Heart left ventricle (tissue), 16 donors: ENCODE measurements at regions not wholly inside any gene's neighbourhood (a gene's known extent, or its start where the extent isn't known, plus 50 kb on each side); places are given as distances from the start of the nearest gene placed in this dataset.

Experiments used
- ATAC-seq, 4 donors: fragments of 200-7000 bp; cut with Tn5 transposase; one replicate each; pipeline ENCODE4 v1.9.1; 2020 to 2022; ENCODE audit warnings: moderate library complexity in 4 of 4, mild to moderate bottlenecking in 3 of 4, moderate number of reproducible peaks in 1 of 4
- DNase-seq, 5 donors: peaks; one replicate each; pipeline ENCODE4 v3.0.0-alpha.2; 2020
- H3K27ac ChIP-seq, 12 donors: fragments of 200-600 bp; sonication (generic) in 4 of 12; one replicate each; pipeline versions ENCODE4 v1.5.0 to v1.8.0; 2016 to 2022; ENCODE audit warnings: mild to moderate bottlenecking in 2 of 12
- H3K27me3 ChIP-seq, 9 donors: fragments of 200-600 bp; sonication (generic) in 2 of 9; one replicate each; pipeline versions ENCODE4 v1.5.1 to v1.8.0; 2016 to 2022; ENCODE audit warnings: mild to moderate bottlenecking in 3 of 9
- H3K36me3 ChIP-seq, 9 donors: fragments of 200-600 bp; sonication (generic) in 2 of 9; one replicate each; pipeline versions ENCODE4 v1.5.0 to v1.8.0; 2018 to 2022; ENCODE audit warnings: mild to moderate bottlenecking in 2 of 9
- H3K4me1 ChIP-seq, 12 donors: fragments of 200-600 bp; sonication (generic) in 4 of 12; one replicate each; pipeline versions ENCODE4 v1.5.0 to v1.8.0; 2016 to 2022; ENCODE audit warnings: mild to moderate bottlenecking in 3 of 12
- H3K4me3 ChIP-seq, 12 donors: fragments of 200-600 bp; sonication (generic) in 4 of 12; one replicate each; pipeline versions ENCODE4 v1.5.0 to v1.8.0; 2017 to 2022; ENCODE audit warnings: mild to moderate bottlenecking in 9 of 12, moderate library complexity in 4 of 12
- H3K9me3 ChIP-seq, 12 donors: fragments of 200-600 bp; sonication (generic) in 4 of 12; one replicate each; pipeline versions ENCODE4 v1.5.0 to v1.8.0; 2016 to 2022; ENCODE audit warnings: mild to moderate bottlenecking in 1 of 12
- POLR2A ChIP-seq, 2 donors: fragments of 450-650 bp; IDR thresholded peaks; one replicate each; pipeline ENCODE4 v1.6.1; 2017; ENCODE audit warnings: antibody characterized with exemption in 2 of 2, mild to moderate bottlenecking in 2 of 2, moderate library complexity in 2 of 2
- WGBS, 4 donors: extraction: QIAGEN DNeasy Blood & Tissue Kit in 2 of 4; methylation state at CpG; one replicate each; pipeline versions ENCODE4 v1.1.5 to v1.1.7; 2013 to 2018; 5-methylcytosine and 5-hydroxymethylcytosine counted together
- intact Hi-C, 10 donors: fragments of 100-400 bp; cut with DNase I; formaldehyde crosslinking; loops; one replicate each; pipeline versions ENCODE4 v1.11.1 to v1.14.2; 2022
- TF ChIP-seq, protein P1 (sequence below), 12 donors: fragments of 200-600 bp; sonication (generic) in 4 of 12; IDR thresholded peaks; one replicate each; pipeline versions ENCODE4 v1.5.0 to v1.8.0; 2018 to 2022; ENCODE audit warnings: antibody characterized with exemption in 12 of 12, mild to moderate bottlenecking in 5 of 12
- donor health status: ischemic (EF 13 %, LVEDD 7.1; RV severe dilation, severe dysfunction).
- donor health status: healthy with polysubstance abuse.
- donor health status: DM: no; HTN: yes; CAD: no.
- donor health status: DM: no; HTN: no; CAD: no.
- donor health status: ischemic (EF 25% LVEDD 6.9; RV normal size, moderate dysfunction).
- donor health status: ischemic (EF 25% LVEDD 5.7; RV mildly dilated, moderate dysfunction).
- donor health status: healthy.
- donor health status: DM: yes; HTN: yes; CAD: no.
- donor health status: ischemic (EF 35%, LVEDD 5.7; RV mildly dilated, moderate dysfunction).
- donor health status: nonischemic (EF 11% LVEDD 7.7; RV severe dilation, severe dysfunction).
- donor health status: DM: yes; HTN: yes; CAD: no.
- donor health status: PGD.
- donor health status: ischemic (EF 29% LVEDD 5.4; RV normal size, mild dysfunction).
- donor health status: nonischemic (EF 23%, LVEDD 6.1; RV moderate dilation, normal function).

DNA sequence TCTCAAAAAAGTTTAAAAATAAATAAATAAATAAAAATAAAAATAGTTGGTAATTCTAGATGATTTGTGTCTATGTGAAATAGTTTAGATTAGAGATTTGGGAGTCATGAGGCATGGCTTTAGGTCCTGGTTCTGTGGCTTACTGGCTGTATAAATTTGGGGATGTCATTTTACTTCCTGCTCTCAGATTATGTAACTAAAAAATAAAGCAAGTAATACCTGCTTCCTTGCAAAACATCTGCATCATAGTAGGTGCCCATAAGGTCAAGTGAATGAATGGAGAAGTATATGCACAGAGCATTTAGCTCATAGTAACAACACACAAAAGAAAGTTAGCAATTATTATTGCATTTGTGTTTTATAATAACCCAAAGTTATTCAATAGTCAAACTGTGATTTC, 287.7 kb upstream of the TLE4 start:
- no peak overlapping the region for H3K27ac ChIP-seq
- intact Hi-C loops = no loop called here
- H3K4me3 ChIP-seq = no peak overlapping the region
- DNase-seq (no peak), ATAC-seq (no peak)
- no peaks in the 10 kb centered on the region for H3K27me3 ChIP-seq
- H3K9me3 ChIP-seq = no peaks in the 10 kb centered on the region
- no peaks in the 10 kb centered on the region for H3K36me3 ChIP-seq
- TF ChIP-seq, protein P1, sequence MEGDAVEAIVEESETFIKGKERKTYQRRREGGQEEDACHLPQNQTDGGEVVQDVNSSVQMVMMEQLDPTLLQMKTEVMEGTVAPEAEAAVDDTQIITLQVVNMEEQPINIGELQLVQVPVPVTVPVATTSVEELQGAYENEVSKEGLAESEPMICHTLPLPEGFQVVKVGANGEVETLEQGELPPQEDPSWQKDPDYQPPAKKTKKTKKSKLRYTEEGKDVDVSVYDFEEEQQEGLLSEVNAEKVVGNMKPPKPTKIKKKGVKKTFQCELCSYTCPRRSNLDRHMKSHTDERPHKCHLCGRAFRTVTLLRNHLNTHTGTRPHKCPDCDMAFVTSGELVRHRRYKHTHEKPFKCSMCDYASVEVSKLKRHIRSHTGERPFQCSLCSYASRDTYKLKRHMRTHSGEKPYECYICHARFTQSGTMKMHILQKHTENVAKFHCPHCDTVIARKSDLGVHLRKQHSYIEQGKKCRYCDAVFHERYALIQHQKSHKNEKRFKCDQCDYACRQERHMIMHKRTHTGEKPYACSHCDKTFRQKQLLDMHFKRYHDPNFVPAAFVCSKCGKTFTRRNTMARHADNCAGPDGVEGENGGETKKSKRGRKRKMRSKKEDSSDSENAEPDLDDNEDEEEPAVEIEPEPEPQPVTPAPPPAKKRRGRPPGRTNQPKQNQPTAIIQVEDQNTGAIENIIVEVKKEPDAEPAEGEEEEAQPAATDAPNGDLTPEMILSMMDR (IDR thresholded peaks at IDR 0.05) = no peak
- TF ChIP-seq POLR2A (IDR thresholded peaks at IDR 0.05) = no peak
- H3K4me1 ChIP-seq = no peaks in the 10 kb centered on the region

DNA sequence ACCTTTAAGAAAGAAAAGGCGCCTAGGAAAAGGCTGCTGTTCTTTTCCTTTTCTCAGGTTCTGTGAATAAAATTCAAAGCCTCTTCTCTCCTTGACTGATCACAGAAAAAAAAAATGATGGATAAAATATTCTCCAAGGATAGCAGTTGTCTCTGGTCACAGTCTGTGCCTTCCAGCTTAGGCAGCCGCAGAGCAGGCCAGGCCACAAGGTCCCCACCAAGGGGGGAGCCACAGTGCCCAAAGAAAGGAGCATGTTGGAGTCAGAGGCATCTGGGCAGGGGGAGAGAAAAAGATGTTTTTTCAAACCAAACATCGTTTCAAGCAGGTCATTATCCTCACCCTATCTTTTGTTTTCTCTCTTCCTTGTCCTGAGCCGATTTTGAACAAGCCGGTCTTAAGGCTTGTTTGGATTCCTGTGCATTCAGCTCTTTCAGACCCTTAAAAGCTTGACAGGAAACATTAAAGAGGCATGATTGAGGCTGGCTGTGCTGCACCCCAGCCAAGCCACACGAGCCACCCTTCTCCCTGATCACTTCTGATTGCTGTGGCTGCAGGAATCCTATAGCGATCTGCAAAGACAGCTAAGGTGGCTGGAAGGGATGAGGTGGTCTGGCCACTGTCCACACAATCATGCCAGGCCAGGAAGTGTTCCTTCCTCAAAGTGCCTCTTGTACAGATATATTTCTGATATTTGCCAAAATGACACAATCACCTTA, 284.6 kb upstream of the TLE4 start:
- H3K4me3 ChIP-seq = no peak overlapping the region
- no peak for DNase-seq
- WGBS, 4 donors = 51 to 60% (median 56%) methylated on average over 7 of the region's 7 CpGs
- no peak for ATAC-seq
- no peaks in the 10 kb centered on the region for H3K4me1 ChIP-seq
- H3K27ac ChIP-seq = no peak overlapping the region
- intact Hi-C loops = no loop called here
- TF ChIP-seq, protein P1 (IDR thresholded peaks at IDR 0.05) = no peak
- TF ChIP-seq POLR2A (IDR thresholded peaks at IDR 0.05) = no peak
- H3K27me3 ChIP-seq = no peaks in the 10 kb centered on the region
- no peaks in the 10 kb centered on the region for H3K9me3 ChIP-seq
- H3K36me3 ChIP-seq = no peaks in the 10 kb centered on the region

DNA sequence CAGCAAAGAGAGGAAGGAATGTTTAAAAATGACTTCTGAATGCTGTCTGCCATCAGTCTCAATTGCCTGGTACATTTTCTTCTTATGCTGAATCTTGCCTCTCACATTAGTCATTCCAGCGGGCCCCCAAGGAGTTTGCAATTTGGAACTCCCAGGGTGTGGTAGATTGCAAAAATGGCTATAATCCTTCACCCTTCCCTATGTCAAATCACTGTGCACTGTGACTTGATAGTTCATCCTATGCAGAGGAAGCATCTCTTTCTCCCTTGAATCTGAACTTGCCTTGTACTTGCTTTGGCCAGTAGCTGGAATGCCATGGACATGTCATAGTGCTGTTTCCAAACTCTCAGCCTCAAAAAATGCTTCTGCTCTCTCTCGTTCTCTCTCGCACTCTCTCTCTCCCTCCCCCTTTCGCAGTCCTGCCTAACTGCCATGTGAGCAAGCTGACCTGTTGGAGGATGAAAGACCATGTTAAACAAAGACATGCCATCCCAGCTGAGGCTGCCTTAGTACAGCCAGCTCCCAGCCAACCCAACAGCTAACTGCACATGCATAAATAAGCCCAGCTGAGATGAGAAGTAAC, 284.0 kb upstream of the TLE4 start:
- no peak for TF ChIP-seq POLR2A (IDR thresholded peaks at IDR 0.05)
- TF ChIP-seq, protein P1 (IDR thresholded peaks at IDR 0.05) = no peak
- 57 to 74% (median 60%) methylated on average over 4 of the region's 4 CpGs for WGBS, 4 donors
- DNase-seq = no peak
- no peaks in the 10 kb centered on the region for H3K4me1 ChIP-seq
- H3K27ac ChIP-seq = no peak overlapping the region
- intact Hi-C loops = no loop called here
- no peaks in the 10 kb centered on the region for H3K27me3 ChIP-seq
- no peak overlapping the region for H3K4me3 ChIP-seq
- no peaks in the 10 kb centered on the region for H3K9me3 ChIP-seq
- ATAC-seq = no peak
- H3K36me3 ChIP-seq = no peaks in the 10 kb centered on the region

DNA sequence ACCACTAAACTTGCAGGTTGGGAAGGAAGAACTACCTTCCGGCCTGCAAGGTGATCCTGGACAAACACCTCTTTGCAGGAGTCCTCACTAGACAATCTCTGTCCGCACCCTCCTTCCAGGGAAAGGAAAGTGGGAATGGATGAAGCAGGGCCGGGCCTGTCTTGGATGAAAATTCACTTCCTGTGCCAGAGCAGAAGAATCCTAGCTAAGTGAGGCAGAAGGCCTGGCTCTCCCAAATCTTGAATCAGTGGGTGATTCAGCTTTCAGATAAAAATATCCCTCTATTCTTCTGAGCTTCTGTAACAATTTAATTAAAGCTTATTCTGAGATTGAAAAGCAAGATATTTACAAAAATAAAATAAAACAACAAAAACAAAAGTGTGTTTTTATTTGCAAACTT, 281.9 kb upstream of the TLE4 start:
- DNase-seq = no peak
- no peaks in the 10 kb centered on the region for H3K27me3 ChIP-seq
- H3K27ac ChIP-seq = no peak overlapping the region
- H3K9me3 ChIP-seq = no peaks in the 10 kb centered on the region
- WGBS, 4 donors = 63 to 74% (median 67%) methylated on average over 3 of the region's 3 CpGs
- H3K36me3 ChIP-seq = no peaks in the 10 kb centered on the region
- intact Hi-C loops = no loop called here
- H3K4me1 ChIP-seq = no peaks in the 10 kb centered on the region
- no peak for TF ChIP-seq POLR2A (IDR thresholded peaks at IDR 0.05)
- TF ChIP-seq, protein P1 (IDR thresholded peaks at IDR 0.05) = no peak
- ATAC-seq = no peak
- no peak overlapping the region for H3K4me3 ChIP-seq
